Heart left ventricle (tissue), 16 donors: ENCODE measurements at regions not wholly inside any gene's neighbourhood (a gene's known extent, or its start where the extent isn't known, plus 50 kb on each side); places are given as distances from the start of the nearest gene placed in this dataset.
A peak's percentile ranks its signal among the peaks of the same experiment; 100 is the strongest.

Experiments used
- ATAC-seq, 4 donors: fragments of 200-7000 bp; cut with Tn5 transposase; one replicate each; pipeline ENCODE4 v1.9.1; 2020 to 2022; ENCODE audit warnings: moderate library complexity in 4 of 4, mild to moderate bottlenecking in 3 of 4, moderate number of reproducible peaks in 1 of 4
- DNase-seq, 5 donors: peaks; one replicate each; pipeline ENCODE4 v3.0.0-alpha.2; 2020
- H3K27ac ChIP-seq, 12 donors: fragments of 200-600 bp; sonication (generic) in 4 of 12; one replicate each; pipeline versions ENCODE4 v1.5.0 to v1.8.0; 2016 to 2022; ENCODE audit warnings: mild to moderate bottlenecking in 2 of 12
- H3K27me3 ChIP-seq, 9 donors: fragments of 200-600 bp; sonication (generic) in 2 of 9; one replicate each; pipeline versions ENCODE4 v1.5.1 to v1.8.0; 2016 to 2022; ENCODE audit warnings: mild to moderate bottlenecking in 3 of 9
- H3K36me3 ChIP-seq, 9 donors: fragments of 200-600 bp; sonication (generic) in 2 of 9; one replicate each; pipeline versions ENCODE4 v1.5.0 to v1.8.0; 2018 to 2022; ENCODE audit warnings: mild to moderate bottlenecking in 2 of 9
- H3K4me1 ChIP-seq, 12 donors: fragments of 200-600 bp; sonication (generic) in 4 of 12; one replicate each; pipeline versions ENCODE4 v1.5.0 to v1.8.0; 2016 to 2022; ENCODE audit warnings: mild to moderate bottlenecking in 3 of 12
- H3K4me3 ChIP-seq, 12 donors: fragments of 200-600 bp; sonication (generic) in 4 of 12; one replicate each; pipeline versions ENCODE4 v1.5.0 to v1.8.0; 2017 to 2022; ENCODE audit warnings: mild to moderate bottlenecking in 9 of 12, moderate library complexity in 4 of 12
- H3K9me3 ChIP-seq, 12 donors: fragments of 200-600 bp; sonication (generic) in 4 of 12; one replicate each; pipeline versions ENCODE4 v1.5.0 to v1.8.0; 2016 to 2022; ENCODE audit warnings: mild to moderate bottlenecking in 1 of 12
- CTCF ChIP-seq, 12 donors: fragments of 200-600 bp; sonication (generic) in 4 of 12; IDR thresholded peaks; one replicate each; pipeline versions ENCODE4 v1.5.0 to v1.8.0; 2018 to 2022; ENCODE audit warnings: antibody characterized with exemption in 12 of 12, mild to moderate bottlenecking in 5 of 12
- POLR2A ChIP-seq, 2 donors: fragments of 450-650 bp; IDR thresholded peaks; one replicate each; pipeline ENCODE4 v1.6.1; 2017; ENCODE audit warnings: antibody characterized with exemption in 2 of 2, mild to moderate bottlenecking in 2 of 2, moderate library complexity in 2 of 2
- WGBS, 4 donors: extraction: QIAGEN DNeasy Blood & Tissue Kit in 2 of 4; methylation state at CpG; one replicate each; pipeline versions ENCODE4 v1.1.5 to v1.1.7; 2013 to 2018; 5-methylcytosine and 5-hydroxymethylcytosine counted together
- intact Hi-C, 10 donors: fragments of 100-400 bp; cut with DNase I; formaldehyde crosslinking; loops; one replicate each; pipeline versions ENCODE4 v1.11.1 to v1.14.2; 2022
- donor health status: ischemic (EF 13 %, LVEDD 7.1; RV severe dilation, severe dysfunction).
- donor health status: healthy with polysubstance abuse.
- donor health status: DM: no; HTN: yes; CAD: no.
- donor health status: DM: no; HTN: no; CAD: no.
- donor health status: ischemic (EF 25% LVEDD 6.9; RV normal size, moderate dysfunction).
- donor health status: ischemic (EF 25% LVEDD 5.7; RV mildly dilated, moderate dysfunction).
- donor health status: healthy.
- donor health status: DM: yes; HTN: yes; CAD: no.
- donor health status: ischemic (EF 35%, LVEDD 5.7; RV mildly dilated, moderate dysfunction).
- donor health status: nonischemic (EF 11% LVEDD 7.7; RV severe dilation, severe dysfunction).
- donor health status: DM: yes; HTN: yes; CAD: no.
- donor health status: PGD.
- donor health status: ischemic (EF 29% LVEDD 5.4; RV normal size, mild dysfunction).
- donor health status: nonischemic (EF 23%, LVEDD 6.1; RV moderate dilation, normal function).

- TF ChIP-seq CTCF (IDR thresholded peaks at IDR 0.05) (no peak), POLR2A (IDR thresholded peaks at IDR 0.05) (no peak)
- DNase-seq (peak; percentile 47 to 78 (median 72)), ATAC-seq (peak; percentile 85 to 97 (median 94))
- Histone ChIP-seq H3K36me3 (no peaks in the 10 kb centered on the region), H3K27ac (peak overlapping the region in 8 of 12 donors; percentile 17 to 82 (median 47)), H3K27me3 (no peaks in the 10 kb centered on the region), H3K4me1 (peaks cover 0 to 73% (median 27%) of the 10 kb centered on the region in 12 donors), H3K9me3 (no peaks in the 10 kb centered on the region), H3K4me3 (peak overlapping the region in 6 of 12 donors; percentile 1 to 22 (median 8))
- intact Hi-C loops: loop anchor here in 2 of 10 donors (10.0 kb wide), 3 partner anchors 116 to 284 kb away; no protein-coding TSS in a partner anchor
- WGBS, 4 donors: 21 to 26% (median 23%) methylated on average over 9 of the region's 9 CpGs
Measured at GRCh38 chr3:101940521-101941317, 91.4 kb downstream of the NFKBIZ start.

- no peak for ATAC-seq
- 63 to 73% (median 69%) methylated on average over 6 of the region's 6 CpGs for WGBS, 4 donors
- Histone ChIP-seq H3K4me1 (peaks cover 0 to 66% (median 27%) of the 10 kb centered on the region in 12 donors), H3K9me3 (no peaks in the 10 kb centered on the region), H3K36me3 (no peaks in the 10 kb centered on the region), H3K27me3 (no peaks in the 10 kb centered on the region), H3K4me3 (no peak overlapping the region), H3K27ac (peak overlapping the region in 8 of 12 donors; percentile 5 to 82 (median 47))
- TF ChIP-seq POLR2A (IDR thresholded peaks at IDR 0.05) (no peak), CTCF (IDR thresholded peaks at IDR 0.05) (no peak)
- intact Hi-C loops: loop anchor here in 2 of 10 donors (10.0 kb wide), 3 partner anchors 117 to 283 kb away; no protein-coding TSS in a partner anchor
- DNase-seq: no peak
Measured at GRCh38 chr3:101941318-101942040, 92.2 kb downstream of the NFKBIZ start.

- DNase-seq: no peak
- Histone ChIP-seq H3K27ac (peak overlapping the region in 5 of 12 donors; percentile 0 to 82 (median 22)), H3K27me3 (no peaks in the 10 kb centered on the region), H3K4me3 (no peak overlapping the region), H3K9me3 (no peaks in the 10 kb centered on the region), H3K4me1 (peaks cover 0 to 57% (median 27%) of the 10 kb centered on the region in 12 donors), H3K36me3 (no peaks in the 10 kb centered on the region)
- no peak for ATAC-seq
- WGBS, 4 donors: 27 to 68% (median 46%) methylated on average over 2 of the region's 2 CpGs
- TF ChIP-seq POLR2A (IDR thresholded peaks at IDR 0.05): no peak
- intact Hi-C loops: loop anchor here in 2 of 10 donors (10.0 kb wide), 3 partner anchors 118 to 282 kb away; no protein-coding TSS in a partner anchor
Measured at GRCh38 chr3:101942356-101942755, 93.0 kb downstream of the NFKBIZ start.

GRCh38 chr3:101943029-101943428, 93.7 kb downstream of the NFKBIZ start:
- intact Hi-C loops: loop anchor here in 2 of 10 donors (10.0 kb wide), 3 partner anchors 118 to 282 kb away; no protein-coding TSS in a partner anchor
- Histone ChIP-seq H3K4me1 (peaks cover 0 to 50% (median 24%) of the 10 kb centered on the region in 12 donors), H3K4me3 (no peak overlapping the region), H3K9me3 (no peaks in the 10 kb centered on the region), H3K27ac (peak overlapping the region in 1 of 12 donors; percentile 82), H3K36me3 (no peaks in the 10 kb centered on the region), H3K27me3 (no peaks in the 10 kb centered on the region)
- no peak for ATAC-seq
- DNase-seq: no peak
- 89 to 100% (median 97%) methylated on average over 1 of the region's 1 CpG for WGBS, 4 donors
- no peak for TF ChIP-seq CTCF (IDR thresholded peaks at IDR 0.05)
- TF ChIP-seq POLR2A (IDR thresholded peaks at IDR 0.05): no peak
